CD1c-positive myeloid dendritic cell (primary cell): ENCODE measurements at regions not wholly inside any gene's neighbourhood (a gene's known extent, or its start where the extent isn't known, plus 50 kb on each side); places are given as distances from the start of the nearest gene placed in this dataset.

Experiments
- DNase-seq: peaks from one replicate; pipeline ENCODE4 v3.0.0-alpha.2; 2016; ENCODE audit errors: extremely low spot score

- DNase-seq = no peak
These were observed 164.1 kb downstream of the GASK1B start for GRCh38 chr4:158008551-158009218.

- no peak for DNase-seq
These were observed 165.3 kb downstream of the GASK1B start for GRCh38 chr4:158007566-158007965.

- DNase-seq = peak; percentile 91
These were observed 165.8 kb downstream of the GASK1B start for GRCh38 chr4:158006990-158007389.

- DNase-seq = no peak
These were observed 167.8 kb downstream of the GASK1B start for GRCh38 chr4:158005021-158005420.

GRCh38 chr4:158004101-158004500 lies 168.7 kb downstream of the GASK1B start:
- DNase-seq = no peak

GRCh38 chr4:158003212-158003611 lies 169.6 kb downstream of the GASK1B start:
- peak; percentile 19 for DNase-seq

GRCh38 chr4:158002173-158002572 lies 170.7 kb downstream of the GASK1B start:
- no peak for DNase-seq

GRCh38 chr4:158001756-158002155 lies 171.1 kb downstream of the GASK1B start:
- no peak for DNase-seq

GRCh38 chr4:157999723-158000122 lies 173.1 kb downstream of the GASK1B start:
- DNase-seq = no peak

- no peak for DNase-seq
These were observed 175.5 kb downstream of the GASK1B start for GRCh38 chr4:157997296-157997695.

- no peak for DNase-seq
These were observed 176.5 kb downstream of the GASK1B start for GRCh38 chr4:157996061-157997028.

- no peak for DNase-seq
These were observed 178.0 kb downstream of the GASK1B start for GRCh38 chr4:157994863-157995262.

- no peak for DNase-seq
These were observed 179.6 kb downstream of the GASK1B start for GRCh38 chr4:157992948-157993839.

GRCh38 chr4:157992038-157992705 lies 180.7 kb downstream of the GASK1B start:
- peak; percentile 86 for DNase-seq

- DNase-seq = peak; percentile 72
These were observed 184.2 kb downstream of the GASK1B start for GRCh38 chr4:157988641-157989040.

- DNase-seq = no peak
These were observed 188.4 kb downstream of the GASK1B start for GRCh38 chr4:157984285-157984911.

- DNase-seq = no peak
These were observed 189.5 kb downstream of the GASK1B start for GRCh38 chr4:157983300-157983699.

- no peak for DNase-seq
These were observed 192.7 kb downstream of the GASK1B start for GRCh38 chr4:157980158-157980557.

- DNase-seq = peak; percentile 64
These were observed 194.0 kb downstream of the GASK1B start for GRCh38 chr4:157978680-157979361.

GRCh38 chr4:157977086-157977485 lies 195.7 kb downstream of the GASK1B start:
- no peak for DNase-seq
